Thyroid gland (tissue), 4 donors: ENCODE measurements at regions not wholly inside any gene's neighbourhood (a gene's known extent, or its start where the extent isn't known, plus 50 kb on each side); places are given as distances from the start of the nearest gene placed in this dataset.

Experiments
- DNase-seq, 2 donors: peaks; one replicate each; pipeline ENCODE4 v3.0.0-alpha.2; 2019
- H3K27ac ChIP-seq, 3 donors: fragments of 200-600 bp; sonication (generic); 1 replicate in 2 of 3; 2 replicates in 1 of 3; pipeline ENCODE4 v1.5.1; 2016 to 2019; ENCODE audit warnings: mild to moderate bottlenecking in 1 of 3, moderate library complexity in 1 of 3
- H3K27me3 ChIP-seq: fragments of 200-600 bp; sonication (generic); one replicate; pipeline ENCODE4 v1.5.1; 2019
- H3K36me3 ChIP-seq, 2 donors: fragments of 200-600 bp; sonication (generic); one replicate each; pipeline ENCODE4 v1.5.1; 2016 to 2019
- H3K4me1 ChIP-seq, 2 donors: fragments of 200-600 bp; sonication (generic); one replicate each; pipeline ENCODE4 v1.5.1; 2017 to 2019
- H3K4me3 ChIP-seq, 3 donors: fragments of 200-600 bp; sonication (generic); replicated peaks in 1 of 3; 1 replicate in 2 of 3; 2 replicates in 1 of 3; pipeline ENCODE4 v1.5.1; 2016; ENCODE audit warnings: mild to moderate bottlenecking in 1 of 3
- H3K9me3 ChIP-seq: fragments of 200-600 bp; sonication (generic); one replicate; pipeline ENCODE4 v1.5.1; 2017
- CTCF ChIP-seq, 6 experiments: fragments of 200-600 bp in 3 of 6; fragments of 450-650 bp in 3 of 6; sonication (generic) in 3 of 6; IDR thresholded peaks; one replicate each; pipeline ENCODE4 v1.5.1; 2016 to 2019; ENCODE audit warnings: antibody characterized with exemption in 6 of 6, mild to moderate bottlenecking in 2 of 6, inconsistent platforms in 1 of 6, moderate library complexity in 1 of 6
- POLR2A ChIP-seq, 2 donors: fragments of 450-650 bp; IDR thresholded peaks; one replicate each; pipeline ENCODE4 v1.6.1; 2017; ENCODE audit warnings: antibody characterized with exemption in 2 of 2, mild to moderate bottlenecking in 2 of 2, moderate library complexity in 1 of 2
- WGBS, 2 donors: methylation state at CpG; one replicate each; pipeline ENCODE4 v1.1.5; 2017; 5-methylcytosine and 5-hydroxymethylcytosine counted together
- intact Hi-C: fragments of 100-400 bp; cut with DNase I; formaldehyde crosslinking; loops from one replicate; pipeline ENCODE4 v1.15.1; 2023

GRCh38 chr5:30390095-30390494 lies 803.4 kb upstream of the CDH6 start:
- Histone ChIP-seq H3K4me1 (no peaks in the 10 kb centered on the region), H3K27ac (no peak overlapping the region), H3K36me3 (no peaks in the 10 kb centered on the region), H3K4me3 (no peak overlapping the region), H3K9me3 (no peaks in the 10 kb centered on the region), H3K27me3 (no peaks in the 10 kb centered on the region)
- intact Hi-C loops, result no loop called here
- 4 to 17% methylated on average over 2 of the region's 2 CpGs for WGBS, 2 donors
- DNase-seq, result no peak
- TF ChIP-seq POLR2A (IDR thresholded peaks at IDR 0.05) (no peak), CTCF (IDR thresholded peaks at IDR 0.05) (no peak)

- 64 to 70% methylated on average over 3 of the region's 3 CpGs for WGBS, 2 donors
- DNase-seq, result no peak
- TF ChIP-seq CTCF (IDR thresholded peaks at IDR 0.05) (no peak), POLR2A (IDR thresholded peaks at IDR 0.05) (no peak)
- Histone ChIP-seq H3K9me3 (no peaks in the 10 kb centered on the region), H3K4me3 (no peak overlapping the region), H3K4me1 (no peaks in the 10 kb centered on the region), H3K36me3 (no peaks in the 10 kb centered on the region), H3K27ac (no peak overlapping the region), H3K27me3 (no peaks in the 10 kb centered on the region)
- intact Hi-C loops, result no loop called here
Observed at GRCh38 chr5:30387974-30388632, 805.4 kb upstream of the CDH6 start.

- WGBS, 2 donors, result 92 to 94% methylated on average over 2 of the region's 2 CpGs
- no peak overlapping the region for H3K4me3 ChIP-seq
- no peak overlapping the region for H3K27ac ChIP-seq
- no peaks in the 10 kb centered on the region for H3K27me3 ChIP-seq
- H3K9me3 ChIP-seq, result no peaks in the 10 kb centered on the region
- DNase-seq, result no peak
- no peak for TF ChIP-seq POLR2A (IDR thresholded peaks at IDR 0.05)
- no peak for TF ChIP-seq CTCF (IDR thresholded peaks at IDR 0.05)
- intact Hi-C loops, result no loop called here
- H3K4me1 ChIP-seq, result no peaks in the 10 kb centered on the region
- H3K36me3 ChIP-seq, result no peaks in the 10 kb centered on the region
Observed at GRCh38 chr5:30385754-30386153, 807.7 kb upstream of the CDH6 start.

- WGBS, 2 donors, result 88 to 91% methylated on average over 4 of the region's 4 CpGs
- Histone ChIP-seq H3K4me3 (no peak overlapping the region), H3K27me3 (no peaks in the 10 kb centered on the region), H3K27ac (no peak overlapping the region), H3K9me3 (no peaks in the 10 kb centered on the region), H3K36me3 (no peaks in the 10 kb centered on the region), H3K4me1 (no peaks in the 10 kb centered on the region)
- intact Hi-C loops, result no loop called here
- no peak for TF ChIP-seq CTCF (IDR thresholded peaks at IDR 0.05)
- TF ChIP-seq POLR2A (IDR thresholded peaks at IDR 0.05), result no peak
- no peak for DNase-seq
Observed at GRCh38 chr5:30384171-30384570, 809.3 kb upstream of the CDH6 start.

GRCh38 chr5:30380228-30380627 lies 813.3 kb upstream of the CDH6 start:
- no peaks in the 10 kb centered on the region for H3K4me1 ChIP-seq
- WGBS, 2 donors, result 79 to 80% methylated on average over 4 of the region's 4 CpGs
- intact Hi-C loops, result no loop called here
- no peak overlapping the region for H3K4me3 ChIP-seq
- no peak for DNase-seq
- no peak overlapping the region for H3K27ac ChIP-seq
- no peaks in the 10 kb centered on the region for H3K27me3 ChIP-seq
- no peaks in the 10 kb centered on the region for H3K9me3 ChIP-seq
- no peaks in the 10 kb centered on the region for H3K36me3 ChIP-seq
- no peak for TF ChIP-seq CTCF (IDR thresholded peaks at IDR 0.05)
- TF ChIP-seq POLR2A (IDR thresholded peaks at IDR 0.05), result no peak
